GM18511 (cell line): ENCODE measurements at regions not wholly inside any gene's neighbourhood (a gene's known extent, or its start where the extent isn't known, plus 50 kb on each side); places are given as distances from the start of the nearest gene placed in this dataset.
A peak's percentile ranks its signal among the peaks of the same experiment; 100 is the strongest.

ENCODE experiments used
- ATAC-seq: cut with Tn5 transposase; IDR thresholded peaks from one replicate; pipeline ENCODE4 v1.9.1; 2021; ENCODE audit warnings: mild to moderate bottlenecking, moderate library complexity; ENCODE audit not compliant: unreplicated experiment

GRCh38 chr14:81829447-81829846, 295.8 kb upstream of the SEL1L start:
- no peak for ATAC-seq

GRCh38 chr14:81831128-81831820, 297.6 kb upstream of the SEL1L start:
- no peak for ATAC-seq

GRCh38 chr14:81834308-81834707, 300.7 kb upstream of the SEL1L start:
- no peak for ATAC-seq

GRCh38 chr14:81837304-81837703, 303.7 kb upstream of the SEL1L start:
- ATAC-seq = no peak

GRCh38 chr14:81839056-81839455, 305.4 kb upstream of the SEL1L start:
- ATAC-seq = no peak

- no peak for ATAC-seq
These were observed 307.7 kb upstream of the SEL1L start for GRCh38 chr14:81841346-81841745.

GRCh38 chr14:81849714-81850113, 316.1 kb upstream of the SEL1L start:
- ATAC-seq = peak; percentile 77

GRCh38 chr14:81855007-81855406, 321.4 kb upstream of the SEL1L start:
- no peak for ATAC-seq

- no peak for ATAC-seq
These were observed 325.4 kb upstream of the SEL1L start for GRCh38 chr14:81859046-81859445.

GRCh38 chr14:81868172-81868571, 334.5 kb upstream of the SEL1L start:
- no peak for ATAC-seq

GRCh38 chr14:81871706-81872105, 338.1 kb upstream of the SEL1L start:
- no peak for ATAC-seq

GRCh38 chr14:81884382-81884781, 350.7 kb upstream of the SEL1L start:
- no peak for ATAC-seq

- ATAC-seq = no peak
These were observed 352.9 kb upstream of the SEL1L start for GRCh38 chr14:81886588-81886987.

- no peak for ATAC-seq
These were observed 355.9 kb upstream of the SEL1L start for GRCh38 chr14:81889529-81889928.

GRCh38 chr14:81890020-81890419, 356.4 kb upstream of the SEL1L start:
- no peak for ATAC-seq

GRCh38 chr14:81903477-81903876, 369.8 kb upstream of the SEL1L start:
- ATAC-seq = no peak

GRCh38 chr14:81927070-81927469, 393.4 kb upstream of the SEL1L start:
- no peak for ATAC-seq

- no peak for ATAC-seq
These were observed 398.2 kb upstream of the SEL1L start for GRCh38 chr14:81931828-81932227.

GRCh38 chr14:81936348-81936747, 402.7 kb upstream of the SEL1L start:
- no peak for ATAC-seq

- ATAC-seq = no peak
These were observed 403.2 kb upstream of the SEL1L start for GRCh38 chr14:81936902-81937301.

GRCh38 chr14:81938341-81938740, 404.7 kb upstream of the SEL1L start:
- ATAC-seq = no peak

GRCh38 chr14:81940651-81941050, 407.0 kb upstream of the SEL1L start:
- ATAC-seq = no peak

GRCh38 chr14:81942071-81942470, 408.4 kb upstream of the SEL1L start:
- ATAC-seq = no peak
